Endothelial cell of umbilical vein (primary cell): ENCODE measurements at regions not wholly inside any gene's neighbourhood (a gene's known extent, or its start where the extent isn't known, plus 50 kb on each side); places are given as distances from the start of the nearest gene placed in this dataset.

Experiments used
- EZH2 ChIP-seq: IDR thresholded peaks from 2 replicates; pipeline ENCODE4 v1.6.1; 2012; ENCODE audit warnings: borderline replicate concordance, low read depth, mild to moderate bottlenecking, moderate library complexity, low read length, inconsistent platforms; ENCODE audit not compliant: severe bottlenecking
- FOS ChIP-seq: IDR thresholded peaks from 2 replicates; pipeline ENCODE4 v1.6.1; 2011; ENCODE audit warnings: mild to moderate bottlenecking, low read length, moderate library complexity, borderline replicate concordance; ENCODE audit not compliant: insufficient read depth
- GATA2 ChIP-seq: IDR thresholded peaks from 2 replicates; pipeline ENCODE4 v1.7.0; 2011; ENCODE audit warnings: low read depth, mild to moderate bottlenecking, moderate library complexity, mixed read lengths, low read length; ENCODE audit not compliant: insufficient read length, insufficient read depth
- JUN ChIP-seq: IDR thresholded peaks from 2 replicates; pipeline ENCODE4 v1.6.1; 2011; ENCODE audit warnings: borderline replicate concordance, low read depth; ENCODE audit not compliant: insufficient read length, insufficient read depth
- MYC ChIP-seq: IDR thresholded peaks from one replicate; pipeline ENCODE4 v1.6.1; 2011; ENCODE audit warnings: mild to moderate bottlenecking, low read depth, low read length
- POLR2A ChIP-seq: IDR thresholded peaks from 2 replicates; pipeline ENCODE4 v1.6.1; 2012; ENCODE audit warnings: low read depth, mild to moderate bottlenecking, control low read depth, low read length
- POLR2AphosphoS5 ChIP-seq: IDR thresholded peaks from 2 replicates; pipeline ENCODE4 v1.6.1; 2012; ENCODE audit warnings: low read depth, mild to moderate bottlenecking, control low read depth, low read length, moderate library complexity; ENCODE audit not compliant: insufficient read depth
- TF ChIP-seq, protein P1 (sequence below), 2 donors: IDR thresholded peaks; 1 replicate in 1 of 2; 2 replicates in 1 of 2; pipeline ENCODE4 v1.5.1; 2011; ENCODE audit warnings: low read length in 2 of 2, mild to moderate bottlenecking in 2 of 2, moderate library complexity in 2 of 2, control low read depth in 1 of 2, inconsistent platforms in 1 of 2, low read depth in 1 of 2; ENCODE audit not compliant: insufficient read depth in 1 of 2; ENCODE audit errors: extremely low read depth in 1 of 2
- TF ChIP-seq, protein P2 (sequence below): IDR thresholded peaks from 2 replicates; pipeline ENCODE4 v1.6.1; 2011; ENCODE audit not compliant: insufficient read depth, insufficient read length

DNA sequence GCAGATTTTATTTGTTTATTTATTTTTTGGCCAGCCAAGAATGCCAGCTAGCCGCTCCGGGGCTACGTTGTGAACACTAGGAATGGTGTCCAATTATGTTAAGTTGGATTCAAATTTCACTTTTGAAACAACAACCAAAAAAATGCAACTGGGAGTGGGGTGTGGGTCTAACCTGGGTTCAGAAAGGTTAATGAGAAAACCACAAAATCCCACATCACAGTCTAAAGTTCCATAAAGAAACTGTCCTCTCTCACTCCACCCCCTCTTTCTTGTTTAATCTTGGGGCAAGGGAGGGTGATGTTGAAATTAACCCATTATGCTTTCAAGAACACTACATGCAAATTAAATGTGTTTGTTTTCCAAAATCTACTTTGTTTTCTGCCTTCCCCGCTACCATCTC, 77.2 kb downstream of the LINC00237 start:
- TF ChIP-seq, protein P1, sequence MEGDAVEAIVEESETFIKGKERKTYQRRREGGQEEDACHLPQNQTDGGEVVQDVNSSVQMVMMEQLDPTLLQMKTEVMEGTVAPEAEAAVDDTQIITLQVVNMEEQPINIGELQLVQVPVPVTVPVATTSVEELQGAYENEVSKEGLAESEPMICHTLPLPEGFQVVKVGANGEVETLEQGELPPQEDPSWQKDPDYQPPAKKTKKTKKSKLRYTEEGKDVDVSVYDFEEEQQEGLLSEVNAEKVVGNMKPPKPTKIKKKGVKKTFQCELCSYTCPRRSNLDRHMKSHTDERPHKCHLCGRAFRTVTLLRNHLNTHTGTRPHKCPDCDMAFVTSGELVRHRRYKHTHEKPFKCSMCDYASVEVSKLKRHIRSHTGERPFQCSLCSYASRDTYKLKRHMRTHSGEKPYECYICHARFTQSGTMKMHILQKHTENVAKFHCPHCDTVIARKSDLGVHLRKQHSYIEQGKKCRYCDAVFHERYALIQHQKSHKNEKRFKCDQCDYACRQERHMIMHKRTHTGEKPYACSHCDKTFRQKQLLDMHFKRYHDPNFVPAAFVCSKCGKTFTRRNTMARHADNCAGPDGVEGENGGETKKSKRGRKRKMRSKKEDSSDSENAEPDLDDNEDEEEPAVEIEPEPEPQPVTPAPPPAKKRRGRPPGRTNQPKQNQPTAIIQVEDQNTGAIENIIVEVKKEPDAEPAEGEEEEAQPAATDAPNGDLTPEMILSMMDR (IDR thresholded peaks at IDR 0.05; ENCODE audit: extremely low read depth in 1 of 2, insufficient read depth in 1 of 2, low read depth in 1 of 2, low read length in 2 of 2) = no peak
- TF ChIP-seq POLR2A (no peak), EZH2 (no peak), FOS (no peak), POLR2AphosphoS5 (no peak), MYC (no peak), JUN (no peak), GATA2 (no peak)
- TF ChIP-seq, protein P2, sequence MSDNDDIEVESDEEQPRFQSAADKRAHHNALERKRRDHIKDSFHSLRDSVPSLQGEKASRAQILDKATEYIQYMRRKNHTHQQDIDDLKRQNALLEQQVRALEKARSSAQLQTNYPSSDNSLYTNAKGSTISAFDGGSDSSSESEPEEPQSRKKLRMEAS = no peak
